OCI-LY3 (cell line): ENCODE measurements at regions not wholly inside any gene's neighbourhood (a gene's known extent, or its start where the extent isn't known, plus 50 kb on each side); places are given as distances from the start of the nearest gene placed in this dataset.

Experiments used
- H2AFZ ChIP-seq: fragments of 200-600, 300-600 bp; shearing (Covaris generic); 2 replicates; pipeline ENCODE4 v1.6.0; 2014; ENCODE audit warnings: antibody characterized with exemption, low read depth, low read length
- H3K27ac ChIP-seq: fragments of 200-600, 300-600 bp; sonication (generic); 2 replicates; pipeline ENCODE4 v1.5.1; 2014; ENCODE audit warnings: mild to moderate bottlenecking, low read length, moderate library complexity, mixed read lengths
- H3K27me3 ChIP-seq: fragments of 200-600, 300-600 bp; sonication (generic); 2 replicates; pipeline ENCODE4 v1.6.1; 2014; ENCODE audit warnings: low read depth, low read length, mixed read lengths
- H3K36me3 ChIP-seq: fragments of 200-600, 300-600 bp; sonication (generic); replicated peaks from 2 replicates; pipeline ENCODE3; 2014; ENCODE audit warnings: low read depth, low read length, mixed read lengths
- H3K4me1 ChIP-seq: fragments of 300-600, 200-600 bp; sonication (generic); 2 replicates; pipeline ENCODE4 v1.6.1; 2014; ENCODE audit warnings: low read length, mixed read lengths
- H3K4me2 ChIP-seq: fragments of 200-600, 300-600 bp; sonication (generic); 2 replicates; pipeline ENCODE4 v1.6.1; 2014; ENCODE audit warnings: low read length, mixed read lengths
- H3K4me3 ChIP-seq: fragments of 300-600, 200-600 bp; sonication (generic); 2 replicates; pipeline ENCODE4 v1.5.1; 2014; ENCODE audit warnings: antibody characterized with exemption, mild to moderate bottlenecking, low read length, moderate library complexity
- H3K79me2 ChIP-seq: fragments of 300-600, 200-600 bp; shearing (Covaris generic); 2 replicates; pipeline ENCODE4 v1.6.1; 2014; ENCODE audit warnings: mild to moderate bottlenecking, low read length, mixed read lengths
- H3K9ac ChIP-seq: fragments of 300-600, 200-600 bp; shearing (Covaris generic); 2 replicates; pipeline ENCODE4 v1.6.0; 2014; ENCODE audit warnings: mild to moderate bottlenecking, low read length, moderate library complexity
- H3K9me3 ChIP-seq: fragments of 200-600, 300-600 bp; shearing (Covaris generic); 2 replicates; pipeline ENCODE4 v1.6.1; 2014; ENCODE audit warnings: low read length, mixed read lengths; ENCODE audit not compliant: insufficient read depth
- H4K20me1 ChIP-seq: fragments of 200-600, 300-600 bp; sonication (generic); 2 replicates; pipeline ENCODE4 v1.6.1; 2016; ENCODE audit warnings: low read length, mixed read lengths; ENCODE audit not compliant: insufficient read depth
- CTCF ChIP-seq: fragments of 200-600, 300-600 bp; sonication (generic); IDR thresholded peaks from 2 replicates; pipeline ENCODE4 v1.5.1; 2014; ENCODE audit warnings: antibody characterized with exemption, low read length, low read depth
- EZH2phosphoT487 ChIP-seq: fragments of 200-600 bp; shearing (Covaris generic); IDR thresholded peaks from 2 replicates; pipeline ENCODE4 v1.6.1; 2018; ENCODE audit warnings: antibody characterized with exemption, mixed run types, low read depth

- Histone ChIP-seq H3K4me2 (no peak overlapping the region), H3K27ac (no peak overlapping the region), H3K4me3 (no peak overlapping the region), H3K36me3 (no peaks in the 10 kb centered on the region), H4K20me1 (no peaks in the 10 kb centered on the region), H3K79me2 (no peaks in the 10 kb centered on the region), H3K4me1 (peaks cover 10% of the 10 kb centered on the region), H3K9me3 (no peaks in the 10 kb centered on the region), H2AFZ (no peak overlapping the region), H3K9ac (no peak overlapping the region), H3K27me3 (no peaks in the 10 kb centered on the region)
- no peak for TF ChIP-seq CTCF
- no peak for TF ChIP-seq EZH2phosphoT487
Measured at GRCh38 chr4:62285026-62285425, 1084.9 kb downstream of the ADGRL3 start.

GRCh38 chr4:62279689-62280088 lies 1079.6 kb downstream of the ADGRL3 start:
- Histone ChIP-seq H3K27ac (no peak overlapping the region), H3K36me3 (no peaks in the 10 kb centered on the region), H3K4me2 (no peak overlapping the region), H3K9ac (no peak overlapping the region), H2AFZ (no peak overlapping the region), H3K4me1 (no peaks in the 10 kb centered on the region), H3K4me3 (no peak overlapping the region), H3K9me3 (no peaks in the 10 kb centered on the region), H3K79me2 (no peaks in the 10 kb centered on the region), H3K27me3 (no peaks in the 10 kb centered on the region), H4K20me1 (no peaks in the 10 kb centered on the region)
- TF ChIP-seq EZH2phosphoT487: no peak
- no peak for TF ChIP-seq CTCF

- H3K4me2 ChIP-seq: no peak overlapping the region
- H3K4me3 ChIP-seq: no peak overlapping the region
- no peak overlapping the region for H2AFZ ChIP-seq
- H3K27me3 ChIP-seq: no peaks in the 10 kb centered on the region
- no peak for TF ChIP-seq EZH2phosphoT487
- H3K36me3 ChIP-seq: no peaks in the 10 kb centered on the region
- no peaks in the 10 kb centered on the region for H4K20me1 ChIP-seq
- H3K4me1 ChIP-seq: no peaks in the 10 kb centered on the region
- no peak overlapping the region for H3K27ac ChIP-seq
- no peaks in the 10 kb centered on the region for H3K9me3 ChIP-seq
- no peak overlapping the region for H3K9ac ChIP-seq
- no peaks in the 10 kb centered on the region for H3K79me2 ChIP-seq
Measured at GRCh38 chr4:62275470-62275869, 1075.3 kb downstream of the ADGRL3 start.

GRCh38 chr4:62274782-62275181 lies 1074.7 kb downstream of the ADGRL3 start:
- H3K4me1 ChIP-seq: no peaks in the 10 kb centered on the region
- TF ChIP-seq CTCF (no peak), EZH2phosphoT487 (no peak)
- H2AFZ ChIP-seq: no peak overlapping the region
- H3K27ac ChIP-seq: no peak overlapping the region
- no peaks in the 10 kb centered on the region for H3K9me3 ChIP-seq
- H3K27me3 ChIP-seq: no peaks in the 10 kb centered on the region
- H3K36me3 ChIP-seq: no peaks in the 10 kb centered on the region
- H3K4me3 ChIP-seq: no peak overlapping the region
- H4K20me1 ChIP-seq: no peaks in the 10 kb centered on the region
- no peak overlapping the region for H3K9ac ChIP-seq
- H3K79me2 ChIP-seq: no peaks in the 10 kb centered on the region
- no peak overlapping the region for H3K4me2 ChIP-seq

GRCh38 chr4:62271107-62271506 lies 1071.0 kb downstream of the ADGRL3 start:
- no peaks in the 10 kb centered on the region for H3K36me3 ChIP-seq
- H3K9ac ChIP-seq: no peak overlapping the region
- H4K20me1 ChIP-seq: no peaks in the 10 kb centered on the region
- no peak overlapping the region for H3K4me3 ChIP-seq
- H3K4me1 ChIP-seq: no peaks in the 10 kb centered on the region
- no peaks in the 10 kb centered on the region for H3K79me2 ChIP-seq
- TF ChIP-seq EZH2phosphoT487 (no peak), CTCF (no peak)
- H3K9me3 ChIP-seq: no peaks in the 10 kb centered on the region
- H3K27ac ChIP-seq: no peak overlapping the region
- H2AFZ ChIP-seq: no peak overlapping the region
- no peak overlapping the region for H3K4me2 ChIP-seq
- H3K27me3 ChIP-seq: no peaks in the 10 kb centered on the region
